Midbrain (tissue), 1 donor: ENCODE measurements at regions not wholly inside any gene's neighbourhood (a gene's known extent, or its start where the extent isn't known, plus 50 kb on each side); places are given as distances from the start of the nearest gene placed in this dataset.
"Not testable (repeated sequence)": the region's sequence is repeated elsewhere in the genome, so short reads cannot be mapped to it uniquely, and the experiment has no call there.

Experiments used
- DNase-seq: peaks from one replicate; lab custom pipeline; 2025; lab: John Stamatoyannopoulos, UW

DNA sequence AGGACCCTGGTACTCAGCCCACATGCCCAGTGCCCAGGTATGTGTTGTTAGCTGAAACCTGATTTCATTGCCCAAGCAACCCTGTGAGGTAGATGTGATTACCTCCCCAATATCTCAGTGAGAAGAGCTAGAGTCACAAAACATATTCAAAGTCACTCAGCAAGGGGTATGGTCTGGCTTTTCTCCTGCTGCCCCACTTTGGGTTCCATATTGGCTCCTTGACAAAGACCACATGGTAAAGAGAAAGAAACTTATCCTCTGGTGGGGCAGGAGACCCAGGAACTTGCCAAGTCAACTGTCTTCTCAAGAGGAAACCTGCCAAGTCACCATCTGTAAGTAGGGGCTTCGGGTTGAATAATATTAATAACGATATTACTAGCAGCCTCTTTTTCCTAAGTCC, 148.3 kb upstream of the LMCD1 start:
- DNase-seq, result no peak

DNA sequence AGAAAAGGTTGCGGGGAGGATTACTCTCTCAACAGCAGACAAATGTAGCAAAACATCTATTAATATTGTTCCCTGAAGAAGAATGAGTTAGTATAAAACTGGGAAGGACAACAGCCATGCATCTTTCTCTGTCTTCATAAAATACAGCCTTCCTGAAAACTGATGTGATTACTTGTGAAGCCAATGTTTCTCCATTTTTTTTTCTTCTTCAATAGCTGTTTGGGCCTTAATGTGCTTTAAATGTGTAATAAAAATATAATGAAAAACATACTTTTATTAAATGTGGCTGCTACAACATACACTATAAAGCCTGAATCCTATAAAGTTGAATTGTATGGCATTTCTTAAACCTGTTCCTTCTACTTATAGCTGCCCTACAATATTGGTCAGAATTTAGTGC, 146.3 kb upstream of the LMCD1 start:
- no peak for DNase-seq

DNA sequence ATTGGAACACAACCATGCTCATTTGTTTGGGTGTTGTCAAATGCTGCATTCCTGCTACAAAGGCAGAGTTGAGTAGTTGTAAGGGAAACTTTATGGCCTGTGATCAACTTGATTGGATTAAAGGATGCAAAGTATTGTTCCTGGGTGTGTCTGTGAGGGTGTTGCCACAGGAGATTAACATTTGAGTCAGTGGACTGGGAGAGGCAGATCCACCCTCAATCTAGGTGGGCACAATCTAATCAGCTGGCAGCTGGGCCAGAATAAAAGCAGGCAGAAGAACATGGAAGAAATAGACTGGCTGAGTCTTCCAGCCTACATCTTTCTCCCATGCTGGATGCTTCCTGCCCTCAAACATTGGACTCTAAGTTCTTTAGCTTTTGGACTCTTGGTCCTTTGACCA, 145.6 kb upstream of the LMCD1 start:
- not testable (repeated sequence) for DNase-seq

DNA sequence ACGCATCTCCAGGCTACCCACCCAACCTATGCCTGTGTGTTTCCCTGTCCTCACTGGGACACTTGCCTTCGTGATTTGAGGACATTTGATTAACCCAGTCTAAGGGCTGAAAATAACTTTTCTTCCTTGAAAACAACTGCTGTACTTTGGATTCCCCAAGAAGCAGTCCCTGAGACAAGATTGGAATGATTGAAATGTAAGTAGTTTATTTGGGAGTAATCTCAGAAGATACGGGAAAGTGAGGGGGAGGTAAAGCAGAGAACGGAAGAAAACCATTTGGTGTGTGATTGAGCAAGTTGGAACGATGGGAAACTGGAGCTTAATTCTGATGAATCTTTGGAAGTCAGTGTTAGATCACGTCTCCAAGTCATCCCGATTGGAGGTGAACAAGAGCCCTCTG, 143.8 kb upstream of the LMCD1 start:
- no peak for DNase-seq

DNA sequence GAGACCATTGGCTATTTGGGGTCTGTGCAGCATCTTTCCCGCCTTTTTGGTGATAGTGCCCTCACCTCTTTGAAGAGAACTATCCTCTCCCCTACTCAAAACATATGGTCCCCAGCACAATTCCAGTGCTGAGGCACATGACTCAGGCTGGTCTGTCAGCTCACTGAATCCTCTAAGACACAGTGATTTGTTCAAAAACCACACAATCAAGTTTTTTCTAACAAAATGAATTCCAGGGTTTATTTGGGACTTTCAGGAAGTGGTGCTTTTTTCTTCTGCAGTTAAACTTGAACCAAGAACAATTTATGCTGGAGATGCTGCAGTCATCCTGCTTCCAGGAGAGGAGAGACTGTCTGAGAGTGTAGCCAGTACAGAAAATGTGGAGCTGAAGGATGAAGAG, 142.5 kb upstream of the LMCD1 start:
- no peak for DNase-seq

DNA sequence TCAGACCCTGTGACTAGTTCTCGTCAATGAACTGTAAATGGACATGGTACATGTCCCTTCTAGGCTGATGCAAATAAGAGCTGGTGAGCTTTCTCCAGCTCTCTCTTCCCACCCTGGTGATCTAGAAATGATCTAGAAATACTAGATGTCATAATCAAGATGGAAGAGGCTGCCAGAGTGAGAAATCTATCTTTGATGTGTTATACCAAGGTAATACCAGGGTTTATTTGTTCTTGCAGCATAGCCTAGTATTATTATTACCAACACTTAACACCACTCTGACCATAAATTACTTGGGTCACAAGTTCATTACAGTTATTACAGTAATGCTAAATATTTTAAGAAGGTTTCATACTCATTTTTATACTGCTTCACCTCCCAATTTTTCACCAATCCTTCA, 138.4 kb upstream of the LMCD1 start:
- no peak for DNase-seq

DNA sequence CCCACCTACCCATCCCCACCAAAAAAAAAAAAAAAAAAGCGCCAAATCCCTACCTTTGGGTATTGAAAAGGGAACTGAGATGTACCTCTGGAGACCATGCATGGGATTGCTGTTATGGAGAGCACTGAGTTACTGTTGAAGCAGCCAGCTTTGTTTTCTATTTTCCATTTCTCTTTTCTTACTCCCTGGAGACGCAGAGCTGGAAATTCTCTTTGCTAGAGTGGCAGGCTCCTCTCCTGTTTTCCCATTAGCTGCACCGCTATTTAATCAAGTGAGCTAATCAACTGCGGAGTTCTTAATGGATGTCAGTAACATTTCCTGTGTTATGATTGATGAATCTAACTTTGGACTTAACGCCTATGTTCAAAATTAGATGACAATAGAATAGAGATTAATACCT, 136.1 kb upstream of the LMCD1 start:
- DNase-seq, result no peak

DNA sequence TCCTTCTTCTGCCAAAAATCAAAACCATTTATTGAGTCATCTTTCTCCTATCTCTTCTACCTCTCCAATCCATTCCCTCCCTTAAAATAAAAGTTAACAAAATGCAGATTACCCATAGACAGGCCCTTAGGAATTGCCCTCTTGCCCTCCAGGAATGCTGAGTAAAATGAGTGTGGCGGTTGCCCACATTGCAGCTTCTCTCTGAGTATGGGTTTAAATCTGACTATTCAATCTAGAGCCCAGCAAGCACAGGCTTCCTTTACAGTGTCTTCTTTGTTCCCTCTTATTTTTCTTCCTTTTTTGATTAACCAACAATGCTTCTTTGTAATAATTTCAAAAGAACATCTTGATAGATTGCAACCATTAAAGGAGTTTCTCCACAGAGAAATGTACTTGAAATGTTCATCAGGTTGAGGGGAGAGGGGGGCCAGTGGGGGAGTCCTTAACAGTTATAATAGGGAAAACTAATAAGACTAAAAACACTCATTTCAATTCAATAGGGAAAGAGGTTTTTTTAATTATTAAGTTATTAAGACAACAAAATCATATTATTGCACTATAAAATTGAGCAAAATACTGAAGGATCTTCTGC, 135.3 kb upstream of the LMCD1 start:
- peak; percentile 1 for DNase-seq

DNA sequence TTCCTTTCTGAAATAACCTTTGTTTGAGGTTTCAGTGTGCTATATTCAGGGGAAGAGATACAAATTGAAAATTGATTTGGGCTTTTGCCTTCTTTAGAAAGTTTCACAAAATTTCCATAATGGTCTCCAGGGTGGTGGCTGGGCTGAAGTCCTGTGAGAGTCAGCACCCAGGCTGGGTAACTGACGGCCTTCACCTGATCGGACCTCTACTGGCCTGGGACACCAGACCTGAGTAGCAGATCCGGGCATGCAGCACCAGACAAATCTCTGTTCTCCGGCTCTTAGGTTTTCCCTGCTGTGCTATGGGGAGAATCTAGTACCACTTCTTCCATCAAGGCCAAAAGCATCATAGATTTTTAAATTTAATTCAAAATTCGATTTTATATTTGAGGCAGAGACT, 133.0 kb upstream of the LMCD1 start:
- no peak for DNase-seq

DNA sequence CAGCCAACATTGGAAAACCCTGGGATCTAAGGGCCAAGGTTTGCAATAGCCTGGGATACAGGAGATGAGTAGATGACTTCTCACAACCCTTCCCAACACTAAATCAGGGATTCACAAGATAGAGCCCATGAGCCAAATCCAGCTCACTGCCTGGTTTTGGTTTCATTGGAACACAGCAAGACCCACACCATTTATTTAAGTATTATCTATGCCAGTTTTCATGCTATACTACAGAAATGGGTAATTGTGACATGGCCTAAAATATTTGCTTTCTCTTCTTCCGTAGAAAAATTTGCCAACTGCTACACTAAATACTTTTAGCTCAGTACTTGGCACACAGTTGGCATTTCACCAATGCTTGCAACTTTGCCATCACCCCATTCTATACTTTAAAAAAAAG, 132.0 kb upstream of the LMCD1 start:
- no peak for DNase-seq

DNA sequence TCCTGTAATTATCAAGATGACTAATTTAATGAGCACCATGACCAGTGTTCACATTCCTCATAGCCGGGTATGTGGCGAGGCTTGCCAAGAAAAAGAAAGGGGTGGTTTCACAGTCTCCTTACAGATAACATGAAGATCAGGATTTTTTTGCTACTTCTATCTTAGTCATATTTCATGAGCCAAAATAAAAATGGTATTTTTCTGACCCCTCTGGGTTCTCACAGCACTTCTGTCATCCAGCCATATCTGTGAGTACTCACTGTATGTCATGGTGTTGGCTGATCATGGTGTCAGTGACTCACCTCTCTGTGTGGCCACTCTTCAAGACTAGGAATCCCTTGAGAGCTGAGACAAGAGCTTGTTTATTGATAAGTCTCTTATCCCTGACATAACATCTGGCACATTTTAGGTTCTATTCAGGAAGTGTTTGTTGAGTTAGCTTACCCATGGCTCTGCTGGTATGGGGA, 130.5 kb upstream of the LMCD1 start:
- no peak for DNase-seq

DNA sequence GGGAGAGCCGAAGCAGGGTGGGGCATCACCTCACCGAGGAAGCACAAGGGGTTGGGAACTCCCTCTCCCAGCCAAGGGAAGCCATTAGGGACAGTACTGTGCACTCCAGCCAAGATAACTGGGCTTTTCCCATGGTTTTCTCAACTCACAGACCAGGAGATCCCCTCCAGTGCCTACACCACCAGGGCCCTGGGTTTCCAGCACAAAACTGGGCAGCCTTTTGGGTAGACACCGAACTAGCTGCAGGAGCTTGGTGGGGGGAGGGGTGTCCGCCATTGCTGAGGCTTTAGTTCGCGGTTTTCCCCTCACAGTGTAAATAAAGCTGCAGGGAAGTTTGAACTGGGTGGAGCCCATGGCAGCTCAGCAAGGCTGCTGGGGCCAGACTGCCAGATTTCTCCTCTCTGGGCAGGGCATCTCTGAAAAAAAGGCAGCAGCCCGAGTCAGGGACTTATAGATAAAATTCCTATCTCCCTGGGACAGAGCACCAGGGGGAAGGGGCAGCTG, 129.6 kb upstream of the LMCD1 start:
- DNase-seq, result no peak

DNA sequence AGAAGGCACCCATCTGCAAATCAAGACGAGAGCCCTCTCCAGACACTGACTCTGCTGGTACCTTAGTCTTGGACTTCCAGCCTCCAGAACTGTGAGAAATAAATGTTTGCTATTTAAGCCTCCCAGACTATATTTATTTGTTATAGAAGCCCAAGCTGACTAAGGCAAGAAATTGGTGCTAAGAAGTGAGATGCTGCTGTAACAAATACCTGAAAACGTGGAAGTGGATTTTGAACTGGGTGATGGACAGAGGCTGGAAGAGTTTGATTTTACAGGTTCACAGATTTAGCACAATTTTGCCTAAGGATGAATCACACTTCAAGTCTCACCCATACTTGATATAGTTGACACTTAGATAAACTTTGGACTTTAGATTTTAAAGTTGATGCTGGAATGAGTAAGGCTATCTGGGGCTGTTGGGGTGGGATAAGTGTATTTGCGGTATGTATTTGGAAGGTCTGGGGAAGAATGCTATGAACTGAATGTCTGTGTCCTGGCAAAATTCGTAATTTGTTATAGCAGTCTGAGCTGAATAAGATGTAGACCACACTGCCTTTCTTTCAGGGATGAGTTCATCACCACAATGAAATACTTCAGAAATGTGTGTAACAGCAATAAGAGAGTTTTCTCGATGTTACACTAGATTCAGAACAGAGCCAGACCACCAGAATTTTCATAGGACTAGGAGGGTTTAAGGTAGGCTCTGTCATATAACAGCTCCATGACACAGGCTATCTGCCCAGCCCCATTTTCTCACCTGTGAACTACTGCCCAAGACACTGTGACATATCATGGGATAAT, 120.5 kb upstream of the LMCD1 start:
- DNase-seq, result no peak

DNA sequence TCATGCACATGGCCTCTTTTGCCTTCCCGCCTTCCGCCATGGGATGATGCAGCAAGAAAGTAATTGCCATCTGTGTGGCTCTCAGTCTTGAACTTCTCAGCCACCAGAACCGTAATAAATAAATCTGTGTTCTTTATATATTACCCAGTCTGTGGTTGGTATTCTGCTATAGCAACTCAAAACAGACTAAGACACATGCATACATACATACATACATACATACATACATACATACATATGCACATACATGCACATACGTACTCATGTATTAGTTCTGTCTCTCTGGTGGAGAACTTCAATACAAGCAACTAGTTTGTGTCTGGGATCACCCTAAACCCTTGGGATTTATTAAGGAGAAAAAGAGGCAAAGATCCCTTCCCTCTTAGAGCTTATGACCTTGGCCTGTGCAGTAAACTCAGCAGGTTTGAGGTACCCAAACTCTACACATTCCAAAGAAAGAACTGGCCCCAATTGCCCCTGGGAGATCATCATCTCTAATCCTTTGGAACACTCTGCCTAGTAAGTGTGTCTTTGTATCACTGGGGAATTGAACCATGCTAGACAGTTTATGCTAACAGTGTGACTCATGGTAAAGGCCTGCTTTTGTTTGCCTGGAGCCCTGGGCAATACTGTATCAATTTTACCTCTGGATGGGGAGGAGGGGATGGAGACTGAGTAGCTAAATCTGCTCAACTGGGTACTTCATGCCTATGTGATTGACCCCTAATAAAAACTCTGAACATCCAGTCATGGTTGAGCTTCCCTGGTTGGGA, 115.6 kb upstream of the LMCD1 start:
- DNase-seq, result no peak

DNA sequence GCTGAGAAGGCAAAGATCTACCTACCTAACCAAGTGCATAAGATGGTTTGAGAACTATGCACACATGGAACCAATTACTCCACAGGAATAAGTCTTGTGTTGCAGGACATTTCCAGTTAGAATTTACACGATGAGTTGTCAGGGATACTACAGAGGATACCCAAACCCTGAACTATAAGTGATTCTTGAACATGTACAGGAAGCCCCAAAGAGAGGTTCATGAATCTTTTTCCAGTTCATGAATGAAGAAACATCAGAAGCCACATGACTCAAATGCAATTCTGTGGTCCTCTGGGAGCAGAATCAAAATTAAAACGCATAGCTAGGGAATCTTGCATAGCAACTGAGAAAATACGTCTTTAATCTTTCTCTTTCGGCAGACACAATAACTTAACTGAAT, 114.1 kb upstream of the LMCD1 start:
- no peak for DNase-seq

DNA sequence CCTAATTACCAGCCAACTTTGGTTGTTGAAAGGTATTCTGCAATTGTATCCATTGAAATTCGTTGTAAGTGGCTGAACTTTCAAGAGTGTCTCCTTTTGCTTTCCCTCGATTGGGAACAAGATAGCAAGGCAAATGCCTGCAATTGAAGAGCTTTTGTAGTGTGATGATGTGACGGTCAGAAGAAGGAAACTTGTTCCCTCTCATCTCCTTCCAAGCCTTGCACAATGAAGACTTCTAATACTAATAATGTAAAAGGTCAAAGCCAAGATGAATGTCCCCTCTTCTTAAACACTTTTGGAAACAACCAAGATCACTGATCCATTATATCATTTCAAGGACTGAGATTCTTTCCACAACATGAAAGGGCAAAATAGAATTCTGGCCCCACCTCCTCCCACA, 101.9 kb upstream of the LMCD1 start:
- DNase-seq, result no peak

DNA sequence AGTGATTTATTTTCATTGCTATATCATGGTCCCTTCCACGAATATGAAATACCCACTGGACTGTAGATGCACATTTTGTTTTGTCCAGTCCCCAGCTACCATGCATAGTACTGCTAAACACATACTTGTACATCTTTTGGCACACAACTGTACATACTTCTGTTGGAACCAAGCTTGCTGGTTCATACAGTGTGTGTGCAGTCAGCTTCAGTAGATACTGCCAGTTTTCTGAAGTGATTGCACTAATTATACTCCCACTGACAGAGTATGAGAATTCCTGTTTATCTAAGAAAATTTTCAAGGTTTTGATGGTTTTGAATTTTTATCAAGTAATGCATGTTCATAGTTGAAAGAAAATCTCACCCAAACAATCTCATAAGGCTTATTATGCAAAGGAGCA, 100.7 kb upstream of the LMCD1 start:
- no peak for DNase-seq

DNA sequence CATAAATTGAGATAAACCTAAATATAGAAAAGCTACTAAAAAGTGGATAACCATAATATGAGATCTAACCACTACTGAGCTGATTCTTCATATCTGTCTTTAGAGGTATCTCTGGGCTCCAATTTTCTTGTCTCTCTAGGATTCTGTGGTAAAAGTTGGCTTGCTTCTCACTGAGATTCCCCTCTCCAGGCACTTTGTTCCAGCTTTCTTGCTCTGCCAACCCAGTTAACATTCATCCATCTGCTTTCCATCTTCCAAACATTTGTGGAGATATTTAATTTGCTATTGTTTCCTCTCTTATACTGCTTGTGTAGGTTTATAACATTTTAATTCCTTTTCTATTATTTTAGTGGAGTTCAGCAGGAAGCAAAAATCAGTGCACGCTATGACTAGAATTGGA, 97.6 kb upstream of the LMCD1 start:
- no peak for DNase-seq

DNA sequence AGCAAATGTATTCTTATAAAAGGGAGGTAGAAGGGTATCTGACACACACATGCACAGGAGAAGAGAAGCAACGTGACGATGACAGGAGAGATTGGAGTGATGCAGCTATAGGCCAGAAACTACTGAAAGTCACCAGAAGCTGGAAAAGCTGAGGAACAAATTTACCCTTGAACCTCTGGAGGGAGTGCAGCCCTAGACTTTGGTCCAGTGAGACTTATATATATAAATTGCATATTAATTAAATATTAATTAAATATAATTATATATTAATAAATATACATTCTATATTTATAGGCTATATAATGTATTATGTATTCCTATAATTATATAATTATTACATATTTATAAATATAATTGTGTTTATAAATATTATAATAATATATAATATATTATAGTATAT, 96.5 kb upstream of the LMCD1 start:
- no peak for DNase-seq

DNA sequence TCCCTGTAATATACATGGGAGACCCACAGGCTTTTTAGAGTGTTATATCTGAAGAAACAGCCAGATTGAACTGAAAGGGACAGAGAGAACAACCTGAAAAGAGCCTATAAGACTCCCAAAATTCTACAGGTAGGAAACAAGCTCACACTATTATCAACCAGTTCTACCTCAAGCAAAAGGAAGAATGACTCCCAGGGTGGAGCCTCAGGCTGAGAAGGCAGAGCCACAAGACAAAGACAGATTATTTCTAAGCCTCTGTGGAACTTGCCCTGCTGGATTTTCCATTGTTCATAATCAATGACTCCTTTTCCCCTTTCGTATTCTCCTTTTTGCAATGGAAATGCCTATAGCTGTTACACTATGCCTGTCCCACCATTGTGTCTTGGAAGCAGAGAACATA, 95.1 kb upstream of the LMCD1 start:
- no peak for DNase-seq

DNA sequence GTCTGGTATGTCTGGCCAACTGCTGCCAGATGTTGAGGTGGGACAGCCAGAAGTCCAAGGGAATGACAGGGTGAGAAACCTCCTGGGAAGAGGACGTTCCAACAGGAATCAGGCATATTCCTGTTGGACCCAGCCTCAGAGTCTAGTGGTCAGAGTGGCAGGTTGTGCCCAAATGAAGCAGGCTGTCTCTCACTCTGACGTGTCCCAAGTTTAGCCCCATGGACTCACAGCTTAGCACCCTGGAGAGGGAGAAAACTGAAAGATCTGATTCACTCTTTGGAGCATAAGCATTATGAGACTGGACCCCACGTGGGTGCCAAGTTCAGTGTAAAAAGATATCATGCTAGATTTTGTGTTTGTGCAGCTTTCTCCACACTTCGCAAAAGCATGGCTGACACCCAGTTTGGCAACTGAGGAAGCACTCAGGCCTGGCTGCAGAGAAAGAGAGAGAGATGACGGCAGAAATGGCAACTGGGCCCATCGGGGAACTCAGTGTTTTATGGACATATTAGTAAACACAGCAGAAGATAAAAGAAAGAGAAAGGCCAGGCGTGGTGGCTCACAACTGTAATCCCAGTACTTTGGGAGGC, 88.2 kb upstream of the LMCD1 start:
- no peak for DNase-seq

DNA sequence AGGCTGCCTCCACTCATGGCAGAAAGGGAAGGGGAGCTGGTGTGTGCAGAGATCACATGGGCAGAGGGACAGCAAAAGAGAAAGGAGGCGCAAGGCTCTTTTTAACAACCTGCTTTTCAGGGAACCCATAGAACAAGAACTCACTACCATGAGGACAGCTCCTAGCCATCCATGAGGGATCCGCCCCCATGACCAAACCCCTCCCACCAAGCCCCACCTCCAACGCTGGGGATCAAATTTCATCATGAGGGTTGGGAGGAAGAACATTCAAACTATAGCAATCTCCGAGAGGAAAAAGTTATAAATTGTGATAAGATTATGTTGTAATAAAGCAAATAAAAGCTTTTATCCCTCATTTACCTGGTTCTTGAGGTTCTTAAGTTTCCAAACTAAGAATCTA, 84.7 kb upstream of the LMCD1 start:
- DNase-seq, result no peak

DNA sequence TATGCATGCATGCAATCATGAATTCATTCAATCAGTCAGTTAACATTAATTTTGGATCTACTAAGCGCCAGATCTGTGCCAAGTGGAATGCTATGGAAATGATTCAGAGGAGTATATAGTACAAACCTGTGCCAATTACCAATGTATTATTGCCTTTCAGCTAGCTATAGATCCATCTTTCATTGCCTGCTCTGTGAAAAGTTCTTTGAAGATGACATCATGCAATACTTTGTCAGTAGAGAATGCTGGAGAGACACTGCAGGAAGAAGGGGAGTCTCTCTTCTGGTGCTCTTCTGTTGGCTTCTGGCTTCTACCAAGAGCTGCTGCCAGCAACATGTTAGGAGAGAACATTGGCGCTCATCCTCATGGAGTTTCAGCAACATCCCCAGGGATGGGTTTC, 81.0 kb upstream of the LMCD1 start:
- DNase-seq, result no peak
